ENCODE measurements at regions not wholly inside any gene's neighbourhood (a gene's known extent, or its start where the extent isn't known, plus 50 kb on each side); places are given as distances from the start of the nearest gene placed in this dataset.
"Not testable (repeated sequence)": the region's sequence is repeated elsewhere in the genome, so short reads cannot be mapped to it uniquely, and the experiment has no call there.

- DNase-seq (ENCODE audit: low read depth) = no peak
These were observed 672.3 kb upstream of the C16orf82 start for GRCh38 chr16:26394409-26394808.

- no peak for DNase-seq (ENCODE audit: low read depth)
These were observed 671.0 kb upstream of the C16orf82 start for GRCh38 chr16:26395700-26396099.

GRCh38 chr16:26396511-26397235, 670.1 kb upstream of the C16orf82 start:
- no peak for DNase-seq (ENCODE audit: low read depth)

GRCh38 chr16:26413780-26414179, 652.9 kb upstream of the C16orf82 start:
- DNase-seq (ENCODE audit: low read depth) = no peak

GRCh38 chr16:26419458-26419857, 647.3 kb upstream of the C16orf82 start:
- DNase-seq (ENCODE audit: low read depth) = not testable (repeated sequence)

GRCh38 chr16:26430618-26431017, 636.1 kb upstream of the C16orf82 start:
- no peak for DNase-seq (ENCODE audit: low read depth)

- DNase-seq (ENCODE audit: low read depth) = no peak
These were observed 632.9 kb upstream of the C16orf82 start for GRCh38 chr16:26433807-26434206.

- no peak for DNase-seq (ENCODE audit: low read depth)
These were observed 625.5 kb upstream of the C16orf82 start for GRCh38 chr16:26441178-26441577.

- DNase-seq (ENCODE audit: low read depth) = no peak
These were observed 624.4 kb upstream of the C16orf82 start for GRCh38 chr16:26442321-26442720.

GRCh38 chr16:26447570-26447969, 619.2 kb upstream of the C16orf82 start:
- DNase-seq (ENCODE audit: low read depth) = no peak

GRCh38 chr16:26453215-26453614, 613.5 kb upstream of the C16orf82 start:
- no peak for DNase-seq (ENCODE audit: low read depth)

GRCh38 chr16:26454102-26454501, 612.6 kb upstream of the C16orf82 start:
- no peak for DNase-seq (ENCODE audit: low read depth)

GRCh38 chr16:26456074-26456473, 610.7 kb upstream of the C16orf82 start:
- no peak for DNase-seq (ENCODE audit: low read depth)

GRCh38 chr16:26457095-26457494, 609.6 kb upstream of the C16orf82 start:
- DNase-seq (ENCODE audit: low read depth) = no peak

GRCh38 chr16:26457882-26458281, 608.8 kb upstream of the C16orf82 start:
- DNase-seq (ENCODE audit: low read depth) = no peak

- DNase-seq (ENCODE audit: low read depth) = no peak
These were observed 602.0 kb upstream of the C16orf82 start for GRCh38 chr16:26464576-26465266.

GRCh38 chr16:26474405-26474804, 592.3 kb upstream of the C16orf82 start:
- DNase-seq (ENCODE audit: low read depth) = not testable (repeated sequence)

- no peak for DNase-seq (ENCODE audit: low read depth)
These were observed 591.1 kb upstream of the C16orf82 start for GRCh38 chr16:26475596-26475995.

- DNase-seq (ENCODE audit: low read depth) = no peak
These were observed 575.5 kb upstream of the C16orf82 start for GRCh38 chr16:26491101-26491670.

- DNase-seq (ENCODE audit: low read depth) = no peak
These were observed 574.8 kb upstream of the C16orf82 start for GRCh38 chr16:26491962-26492361.

- DNase-seq (ENCODE audit: low read depth) = no peak
These were observed 573.0 kb upstream of the C16orf82 start for GRCh38 chr16:26493751-26494150.

GRCh38 chr16:26497896-26498295, 568.8 kb upstream of the C16orf82 start:
- no peak for DNase-seq (ENCODE audit: low read depth)

- DNase-seq (ENCODE audit: low read depth) = no peak
These were observed 566.4 kb upstream of the C16orf82 start for GRCh38 chr16:26500326-26500725.

Measured in HS-5 (cell line).